DND-41 (cell line): ENCODE measurements at regions not wholly inside any gene's neighbourhood (a gene's known extent, or its start where the extent isn't known, plus 50 kb on each side); places are given as distances from the start of the nearest gene placed in this dataset.

Source experiments
- CTCF ChIP-seq: IDR thresholded peaks from 2 replicates; pipeline ENCODE4 v1.5.1; 2012; ENCODE audit warnings: borderline replicate concordance, low read length, moderate library complexity, mild to moderate bottlenecking; ENCODE audit not compliant: poor library complexity, severe bottlenecking; ENCODE audit errors: extremely low read depth
- EZH2 ChIP-seq: IDR thresholded peaks from 3 replicates; pipeline ENCODE4 v1.6.1; 2012; ENCODE audit warnings: borderline replicate concordance, low read depth, mild to moderate bottlenecking, moderate library complexity, low read length, inconsistent platforms; ENCODE audit not compliant: severe bottlenecking

- TF ChIP-seq CTCF: no peak
- TF ChIP-seq EZH2: no peak
Observed at GRCh38 chr16:66044556-66044955, 321.9 kb upstream of the CDH5 start.
